Smooth muscle cell of the brain vasculature (primary cell): ENCODE measurements at regions not wholly inside any gene's neighbourhood (a gene's known extent, or its start where the extent isn't known, plus 50 kb on each side); places are given as distances from the start of the nearest gene placed in this dataset.

ENCODE experiments used
- DNase-seq: peaks from one replicate; pipeline ENCODE4 v3.0.0-alpha.2; 2012; ENCODE audit warnings: low read depth, low spot score

DNA sequence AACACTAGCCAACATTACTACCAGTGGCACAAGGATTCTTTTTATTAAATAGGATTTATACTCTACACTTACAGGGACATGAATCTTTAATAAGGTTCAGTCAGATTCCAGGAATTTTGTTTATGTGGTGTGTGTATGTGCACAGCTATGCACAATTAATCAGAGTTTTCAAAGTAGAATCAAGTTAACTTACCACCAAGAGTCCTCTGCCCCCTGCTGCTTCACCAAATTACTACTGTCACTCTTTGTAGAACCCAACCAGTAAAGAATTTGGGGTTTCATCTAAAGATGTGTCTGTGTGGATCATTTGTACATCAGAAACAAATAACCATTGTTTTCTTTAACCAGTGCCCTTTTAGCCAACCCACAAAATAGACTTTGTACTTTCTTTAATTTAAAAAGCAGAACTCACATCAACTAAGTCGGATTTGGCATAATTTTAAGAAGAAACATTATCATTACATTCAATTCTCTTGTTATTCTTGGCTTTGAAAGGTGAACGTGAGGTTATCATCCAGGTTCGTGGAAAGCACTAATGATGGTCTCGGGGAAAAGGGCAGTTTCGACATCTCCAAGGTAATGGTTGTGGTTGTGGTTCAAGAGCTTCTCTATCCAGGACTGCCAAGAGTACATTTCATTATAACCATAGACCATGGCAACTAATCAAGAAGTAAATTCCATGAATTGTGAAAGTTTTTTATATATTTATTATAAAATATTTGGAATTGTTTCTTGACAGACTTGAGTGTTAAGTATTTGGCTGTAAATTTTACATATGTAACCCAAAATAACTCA, 514.3 kb upstream of the ID4 start:
- DNase-seq: no peak

DNA sequence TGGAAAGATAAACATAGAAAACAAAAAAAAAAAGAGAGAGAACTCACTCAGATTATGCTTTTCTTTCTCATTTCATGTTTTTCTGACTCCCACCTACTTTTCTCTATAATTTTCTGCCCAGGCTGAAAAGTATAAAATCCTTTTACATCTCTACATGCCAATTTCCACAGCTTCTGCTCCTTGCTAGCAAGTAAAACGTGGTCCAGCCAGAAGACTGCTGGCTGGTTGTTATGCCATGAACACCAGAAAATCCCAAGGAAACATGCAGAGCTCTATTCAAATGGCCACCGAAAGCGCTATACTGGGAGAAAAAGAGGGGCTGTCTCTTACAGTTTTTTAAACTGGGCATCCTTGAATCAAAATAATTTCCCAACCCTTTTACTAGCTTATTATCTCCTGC, 512.8 kb upstream of the ID4 start:
- no peak for DNase-seq

DNA sequence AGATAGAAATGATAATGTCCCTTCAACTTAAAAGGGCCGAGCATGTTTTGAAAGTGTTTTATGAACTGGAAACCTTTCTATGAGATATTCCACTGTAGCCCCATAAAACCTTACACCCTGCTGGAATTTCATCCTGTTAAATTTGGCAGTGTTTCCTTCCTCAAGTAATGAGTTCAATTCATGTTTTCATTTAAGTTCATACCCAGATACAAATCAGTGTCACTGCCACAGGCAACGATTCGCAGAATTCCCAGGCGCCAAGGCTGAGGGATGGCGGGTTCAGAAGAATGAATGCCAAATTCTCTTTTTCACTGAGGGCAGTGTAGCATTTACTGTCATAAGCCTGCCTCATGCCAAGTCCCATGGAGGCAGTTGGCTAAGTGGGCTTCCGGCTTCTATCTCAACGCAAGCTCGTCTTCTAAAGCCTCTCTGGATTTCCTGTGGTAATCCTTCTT, 511.8 kb upstream of the ID4 start:
- no peak for DNase-seq

DNA sequence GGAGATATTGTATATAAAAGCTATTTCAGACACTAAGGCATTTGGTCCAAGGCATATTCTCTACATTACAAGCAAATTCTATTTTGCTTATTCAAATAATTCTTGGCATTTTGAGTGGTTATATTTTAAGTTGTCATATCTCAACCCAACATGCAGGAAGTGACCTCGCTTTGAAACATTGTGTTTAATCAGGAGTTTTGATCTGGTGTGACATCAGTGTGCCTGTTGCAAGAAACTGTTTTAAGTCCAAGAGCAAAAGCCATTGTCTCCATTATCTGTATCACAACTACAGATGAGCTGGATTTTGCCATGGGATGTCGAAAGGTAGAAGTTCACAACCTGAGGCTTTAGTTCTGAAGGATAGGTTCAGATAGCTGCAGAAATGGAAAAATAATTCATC, 509.9 kb upstream of the ID4 start:
- DNase-seq: no peak

DNA sequence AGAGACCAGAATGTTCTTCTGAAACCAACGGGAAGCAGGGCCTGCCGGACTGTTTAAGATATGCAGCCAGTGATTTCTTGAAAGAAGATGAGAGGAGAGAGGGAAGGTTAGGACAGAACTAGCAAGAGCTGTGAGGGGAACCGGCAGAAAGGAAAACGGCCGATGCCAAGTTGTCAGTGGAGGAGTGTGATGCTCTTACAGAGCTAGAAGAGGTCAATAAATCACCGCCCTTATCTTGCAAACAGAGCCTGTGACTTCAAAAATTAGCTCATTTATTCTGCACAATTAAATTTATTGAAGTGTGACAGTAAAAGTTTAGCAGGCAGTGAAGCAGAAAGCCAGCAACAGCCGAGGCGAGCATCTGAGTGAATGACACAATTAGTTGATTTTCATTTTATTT, 509.5 kb upstream of the ID4 start:
- no peak for DNase-seq

DNA sequence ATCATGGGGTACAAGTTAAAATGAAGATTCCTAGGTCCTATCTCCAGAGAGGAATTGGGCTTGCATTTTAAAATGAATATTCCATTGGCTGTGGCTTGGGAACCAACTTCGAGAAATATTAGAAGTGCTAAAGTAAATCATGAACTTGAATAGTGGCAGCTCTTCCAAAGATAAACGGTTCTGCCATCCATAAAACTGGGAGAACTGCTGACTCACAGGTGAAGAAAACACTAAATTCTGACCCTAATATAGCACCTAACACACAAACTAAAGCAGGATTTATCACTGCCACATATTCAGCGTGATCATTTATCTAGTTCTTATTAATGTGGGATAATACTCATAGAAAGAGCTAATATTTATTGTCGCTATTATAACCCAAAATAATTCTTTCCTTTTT, 508.1 kb upstream of the ID4 start:
- no peak for DNase-seq

DNA sequence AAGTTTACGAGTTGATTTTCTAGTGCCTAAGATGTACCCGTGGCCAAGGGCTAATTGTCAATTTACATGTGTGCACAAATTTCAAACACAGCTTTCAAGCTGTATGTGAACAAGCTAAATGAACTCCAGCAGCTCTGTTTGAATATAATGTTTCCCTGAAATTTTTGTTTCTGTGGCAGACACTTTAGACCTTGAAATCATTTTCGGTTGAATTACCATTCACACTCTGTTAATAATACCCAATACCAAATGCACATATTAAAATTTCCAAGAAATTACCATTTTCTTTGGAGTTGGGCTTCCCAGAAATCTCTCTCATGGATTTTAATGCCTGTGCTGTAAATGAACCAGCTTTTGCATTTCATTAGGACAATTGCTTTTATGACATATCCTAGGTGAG, 506.1 kb upstream of the ID4 start:
- no peak for DNase-seq

DNA sequence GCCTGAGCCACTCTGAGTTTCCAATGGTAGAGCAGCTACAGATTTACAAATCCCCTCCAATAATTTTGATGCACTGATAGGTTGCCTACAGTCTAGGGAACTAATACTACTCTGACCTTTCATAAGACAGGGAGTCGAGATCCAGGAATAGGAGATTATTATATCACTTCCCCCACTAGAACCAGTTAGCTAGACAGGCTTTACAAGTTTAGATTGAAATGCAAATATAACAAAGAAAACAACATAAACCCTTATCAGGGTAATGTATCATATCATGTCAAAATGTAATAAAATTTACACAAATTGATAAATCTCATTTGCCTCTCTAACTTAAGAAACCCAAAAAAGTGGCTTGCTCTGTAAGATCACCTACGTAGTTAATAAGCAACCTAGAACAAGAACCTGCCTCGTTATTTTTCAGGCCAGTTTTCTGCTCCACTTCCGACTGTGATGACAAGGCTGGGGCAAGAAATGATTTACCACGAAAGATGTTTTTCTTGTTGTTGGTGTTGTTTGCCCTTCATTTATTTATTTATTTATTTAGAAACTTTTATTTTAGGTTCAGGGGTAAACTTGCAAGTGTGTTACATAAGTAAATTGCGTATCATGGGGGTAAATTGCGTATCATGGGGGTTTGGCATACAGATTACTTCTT, 504.2 kb upstream of the ID4 start:
- no peak for DNase-seq

DNA sequence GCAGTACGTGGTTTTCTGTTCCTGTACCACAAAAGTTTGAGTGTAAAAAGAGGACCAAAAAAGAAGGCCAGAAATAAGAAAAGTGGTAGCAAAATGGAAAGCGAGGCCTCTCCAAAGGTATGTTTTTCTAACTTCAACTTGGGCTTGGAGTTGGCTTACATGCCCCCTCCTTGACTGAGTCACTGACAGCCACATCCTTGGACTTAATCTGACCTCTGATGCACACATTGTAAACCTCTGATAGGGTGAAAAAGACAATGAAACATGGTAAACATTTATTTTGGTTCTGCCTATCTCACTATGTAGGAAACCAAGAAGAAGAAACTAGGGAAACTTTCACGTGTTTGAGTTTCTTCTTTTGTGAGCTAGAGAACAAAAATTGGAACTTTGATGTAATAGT, 503.2 kb upstream of the ID4 start:
- DNase-seq: no peak

DNA sequence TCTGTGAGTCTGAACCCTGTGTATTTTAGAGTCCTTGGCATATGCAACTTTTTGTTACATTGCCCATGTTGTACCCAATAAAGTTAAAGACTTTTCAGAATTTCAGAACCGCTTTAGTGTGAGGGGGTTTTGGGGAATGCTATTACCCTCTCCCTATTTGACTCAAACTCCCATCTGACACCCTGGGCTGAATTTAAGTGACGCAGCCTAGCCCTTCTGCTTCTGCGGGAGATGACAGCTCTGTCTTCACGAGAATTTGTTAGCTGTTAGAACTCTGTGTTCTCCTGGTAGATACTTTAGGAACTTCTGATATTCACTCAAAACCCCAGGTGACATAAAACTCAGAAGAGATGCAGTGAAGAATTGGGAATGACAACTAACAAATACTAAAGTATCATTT, 500.6 kb upstream of the ID4 start:
- no peak for DNase-seq

DNA sequence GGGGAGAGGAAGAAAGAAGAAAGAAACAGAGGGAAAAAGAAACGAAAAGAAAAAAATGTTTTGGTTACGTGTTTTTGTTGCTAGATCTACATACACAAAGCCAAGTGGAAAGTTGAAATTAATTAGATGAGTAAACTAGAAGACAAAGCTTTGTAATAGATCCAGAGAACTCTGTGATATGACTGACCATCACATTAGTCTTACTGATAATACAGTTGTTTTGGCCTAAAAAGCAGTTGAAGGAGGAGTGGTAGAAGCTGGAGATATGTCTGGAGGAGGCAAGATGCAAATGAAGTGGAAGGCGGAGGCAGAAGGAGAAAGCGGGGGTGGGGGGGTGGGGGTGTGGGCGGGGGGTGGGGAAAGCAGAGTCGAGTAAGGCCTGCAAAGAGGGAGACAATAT, 500.1 kb upstream of the ID4 start:
- no peak for DNase-seq

DNA sequence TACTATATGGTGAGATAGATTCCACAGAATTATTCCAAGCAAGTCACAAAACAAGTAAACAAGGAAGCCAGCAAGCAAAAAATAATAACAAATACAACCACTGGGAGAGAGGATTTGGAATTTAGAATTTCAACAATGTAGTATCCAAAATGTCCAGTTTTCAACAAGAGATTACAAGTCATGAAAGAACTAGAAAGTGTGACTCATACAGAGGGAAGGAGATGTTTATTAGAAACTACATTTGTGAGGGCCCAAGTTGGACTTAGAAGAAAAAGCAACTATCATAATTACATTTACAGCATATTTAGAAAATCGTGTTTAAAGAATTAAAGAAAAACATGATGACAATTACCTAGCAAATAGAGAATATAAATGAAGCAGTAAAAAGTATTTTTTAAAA, 494.6 kb upstream of the ID4 start:
- DNase-seq: no peak

DNA sequence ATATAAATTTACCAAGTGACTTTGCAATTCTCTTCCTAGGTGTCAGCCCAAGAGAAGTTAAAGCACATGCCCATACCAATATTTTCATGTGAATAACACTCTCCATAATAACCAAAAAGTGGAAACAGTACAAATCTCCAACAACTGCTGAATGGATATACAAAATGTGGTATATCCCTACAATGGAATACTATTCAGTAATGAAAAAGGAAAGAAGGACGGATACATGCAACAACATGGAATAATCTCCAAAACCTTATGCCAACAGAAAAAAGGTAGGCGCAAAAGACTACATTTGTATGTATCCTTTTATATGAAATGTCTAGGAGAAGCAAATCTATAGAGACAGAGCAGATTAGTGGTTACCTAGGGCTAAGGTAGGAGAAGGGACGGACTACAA, 487.7 kb upstream of the ID4 start:
- no peak for DNase-seq

DNA sequence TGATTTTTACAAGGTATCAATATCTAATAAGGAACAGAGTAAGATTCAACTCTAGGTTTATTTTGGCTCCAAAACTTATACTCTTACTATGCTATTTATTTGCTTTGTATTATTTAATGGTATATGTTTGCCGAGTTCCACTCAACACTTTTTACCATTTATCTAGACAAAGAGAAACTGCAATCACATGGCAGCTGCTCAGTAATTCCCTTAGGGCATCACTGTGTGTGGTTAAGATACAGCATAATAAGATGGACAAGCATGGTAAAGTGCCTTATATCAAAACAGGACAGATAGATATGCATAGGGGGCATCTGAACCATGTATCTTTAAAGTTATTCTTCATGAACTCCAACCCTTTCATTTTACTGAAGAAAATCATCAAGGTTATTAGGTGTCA, 483.0 kb upstream of the ID4 start:
- no peak for DNase-seq

DNA sequence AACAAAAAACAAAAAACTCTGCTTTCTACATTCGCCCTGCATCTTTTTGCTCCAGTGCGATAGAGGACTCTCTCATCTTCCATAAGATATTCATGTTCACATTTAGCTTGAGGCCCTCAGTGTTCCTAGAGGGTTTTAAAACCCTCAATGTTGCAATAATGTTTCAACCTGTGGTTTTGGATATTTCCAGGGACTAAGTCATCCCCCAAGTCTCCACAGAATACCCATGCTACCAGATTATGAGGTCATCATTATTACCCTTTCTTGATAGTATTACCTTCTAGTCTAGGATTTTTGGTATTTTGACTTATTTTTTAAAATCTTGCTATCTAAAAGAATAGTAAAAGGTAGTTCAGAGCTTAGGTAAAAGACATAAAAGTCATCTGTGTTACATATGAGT, 480.5 kb upstream of the ID4 start:
- no peak for DNase-seq

DNA sequence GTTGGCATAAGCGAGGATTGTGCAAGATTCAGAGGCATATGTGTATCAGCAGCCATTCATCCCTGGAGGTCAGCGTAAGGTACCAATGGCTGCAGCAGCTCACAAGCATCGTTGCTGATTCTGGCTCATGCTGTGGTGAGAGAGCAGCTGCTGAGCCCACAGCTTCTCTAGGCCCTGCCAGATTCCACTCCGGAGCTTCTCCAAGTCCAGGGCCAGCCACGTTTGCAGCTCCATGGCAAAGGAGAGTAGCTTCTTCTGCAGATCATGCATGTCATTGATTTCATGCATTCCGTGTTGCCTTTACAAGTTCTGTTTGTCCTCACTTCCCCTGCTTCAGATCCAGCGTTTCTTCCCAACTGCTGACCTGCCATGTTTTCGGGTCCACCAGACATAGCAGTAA, 474.8 kb upstream of the ID4 start:
- DNase-seq: no peak

DNA sequence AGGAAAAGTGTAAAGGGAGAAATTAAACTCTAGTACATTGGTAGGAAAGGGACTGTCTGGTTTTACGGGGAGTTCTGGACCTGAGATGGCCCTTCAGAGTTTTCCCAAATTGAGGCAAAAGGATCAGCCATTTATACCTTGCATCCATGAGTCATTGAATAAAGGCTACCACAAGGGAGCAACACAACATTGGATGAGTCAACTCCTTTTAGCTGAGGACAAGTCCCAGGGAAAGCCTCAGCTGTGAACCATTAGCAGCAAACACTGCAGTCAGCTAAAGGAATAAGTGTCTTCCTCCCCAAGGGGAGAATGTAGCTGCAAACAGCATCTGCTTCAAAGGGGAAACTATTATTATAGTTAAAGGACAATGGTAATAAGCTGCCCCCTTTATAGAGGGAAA, 468.7 kb upstream of the ID4 start:
- DNase-seq: no peak

DNA sequence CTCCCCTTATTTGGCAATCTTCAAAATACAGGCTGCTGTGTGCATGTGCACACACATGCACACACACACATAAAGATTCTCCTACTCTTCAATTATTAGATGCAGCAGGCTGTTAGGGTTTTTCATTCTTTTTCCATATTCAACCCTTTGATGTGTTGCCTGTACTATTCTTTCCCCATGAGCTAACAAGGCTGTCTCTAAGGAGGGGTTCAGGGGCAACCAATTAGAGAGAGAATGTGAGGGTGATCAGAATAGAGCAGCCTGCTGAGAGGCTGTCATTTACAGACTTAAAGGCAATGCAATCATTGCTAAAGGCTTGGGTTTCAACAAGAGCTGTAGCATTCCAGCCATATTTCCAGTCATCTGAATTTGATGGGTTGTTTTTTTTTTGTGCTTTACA, 467.4 kb upstream of the ID4 start:
- no peak for DNase-seq

DNA sequence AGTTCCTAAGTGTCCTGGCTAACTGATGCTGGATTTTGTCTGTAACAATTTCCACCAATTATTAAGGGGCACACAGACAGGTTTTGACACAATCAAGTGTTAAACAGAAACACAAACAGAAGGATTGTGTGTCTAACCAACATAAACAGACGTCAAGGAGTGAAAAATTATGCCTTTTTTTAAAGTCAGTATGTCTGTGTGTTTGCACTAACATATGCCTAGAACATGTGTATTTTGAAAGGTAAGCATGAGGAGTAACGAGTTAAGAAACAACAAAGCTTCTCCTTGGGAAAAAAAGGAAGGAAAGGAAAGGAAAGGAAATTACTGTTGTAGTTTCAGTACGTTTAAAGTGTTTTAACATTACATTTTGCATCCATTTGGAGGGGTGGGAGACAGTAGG, 466.3 kb upstream of the ID4 start:
- DNase-seq: no peak

DNA sequence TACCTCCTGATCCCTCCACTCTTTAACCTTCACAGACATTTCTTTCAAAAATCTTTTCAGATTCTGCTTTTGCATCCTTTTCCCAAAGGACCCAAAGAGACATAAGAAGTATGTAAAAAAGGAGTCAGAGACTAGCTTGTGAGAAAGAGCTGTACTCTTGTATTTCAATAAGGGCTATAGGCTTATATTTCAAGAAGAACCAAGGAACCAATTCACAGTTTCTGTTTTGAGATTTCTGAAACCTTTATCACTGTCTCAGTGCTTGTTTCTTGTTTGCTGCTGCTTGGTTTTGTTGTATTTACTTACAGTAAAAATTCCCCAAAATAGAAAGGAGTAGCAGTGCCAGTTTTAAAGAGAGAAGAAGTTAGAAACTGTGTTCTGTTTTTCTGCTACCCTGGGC, 461.6 kb upstream of the ID4 start:
- DNase-seq: no peak

DNA sequence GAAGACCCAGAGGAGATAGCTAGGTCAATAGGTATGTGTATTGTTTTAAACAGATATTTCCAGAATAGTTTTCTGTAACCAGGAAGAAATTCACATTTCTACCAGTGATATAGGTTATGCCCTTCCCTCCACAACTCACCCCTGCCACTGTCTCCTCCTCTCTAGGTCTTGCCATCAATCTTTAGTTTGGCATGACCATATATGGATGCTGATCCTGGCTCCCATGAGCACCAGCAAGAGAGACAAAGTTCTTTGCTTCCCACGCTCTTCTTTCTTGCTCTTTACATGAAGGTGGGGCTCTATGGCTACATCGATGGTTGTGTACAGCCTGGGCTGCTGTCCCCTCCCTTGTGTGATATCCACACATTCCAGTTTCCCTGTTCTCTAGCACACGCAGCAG, 459.4 kb upstream of the ID4 start:
- DNase-seq: no peak

DNA sequence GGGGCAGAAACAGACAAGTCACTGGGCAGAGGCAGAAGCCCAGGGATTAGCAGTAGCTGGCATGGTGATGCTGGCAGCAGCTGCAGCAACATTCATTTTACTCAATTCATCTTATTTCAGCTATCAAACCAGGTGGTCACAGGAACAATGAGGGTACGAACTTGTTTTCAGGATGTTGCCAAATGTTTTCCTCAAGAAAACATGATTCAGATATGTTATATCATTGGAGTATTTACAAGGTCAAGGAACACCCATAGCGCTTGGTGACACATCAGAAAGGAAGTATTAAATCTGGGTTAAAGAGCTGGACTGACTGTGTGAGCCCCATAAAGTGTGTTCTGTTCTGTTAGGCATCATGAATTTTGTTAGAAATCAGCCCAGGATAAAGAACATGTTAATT, 456.9 kb upstream of the ID4 start:
- DNase-seq: no peak

DNA sequence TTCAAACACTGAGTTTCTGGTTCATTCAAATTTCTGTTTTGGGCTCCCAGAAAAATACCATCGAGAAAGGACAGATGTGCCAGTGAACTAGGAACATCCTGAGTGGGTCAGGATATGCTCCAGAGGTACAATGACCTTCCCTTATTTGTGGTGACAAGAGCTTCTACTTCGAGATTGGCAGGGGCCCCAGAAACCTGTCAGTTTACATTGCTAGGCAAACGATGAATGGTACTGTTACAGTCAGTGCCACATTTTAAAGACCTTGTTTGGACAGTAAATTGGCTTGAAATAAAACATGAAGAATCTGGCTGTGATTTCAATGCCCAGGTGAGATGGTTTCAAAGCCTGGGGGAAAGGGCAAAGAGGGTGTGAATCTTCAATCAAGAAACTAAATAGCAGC, 454.5 kb upstream of the ID4 start:
- no peak for DNase-seq

DNA sequence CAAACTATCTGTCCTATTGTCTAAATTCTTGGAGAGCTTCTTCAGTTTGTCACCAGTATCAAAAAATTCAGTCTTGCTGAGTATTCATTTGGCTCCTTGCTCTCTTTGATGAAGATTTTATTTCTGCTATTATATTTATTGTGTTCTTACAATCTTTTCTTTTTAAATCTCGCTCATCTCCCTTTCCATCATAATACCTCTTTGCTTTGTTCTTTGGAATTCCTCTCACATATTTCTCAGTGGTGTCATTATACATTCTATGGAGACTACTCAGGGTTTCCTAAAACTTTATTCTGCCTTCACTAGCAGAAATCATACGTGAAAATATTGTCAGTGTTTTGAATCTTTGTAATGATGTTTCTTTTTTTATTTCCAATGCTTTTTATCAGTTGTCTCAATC, 445.2 kb upstream of the ID4 start:
- no peak for DNase-seq
